IPS-15b (cell line): ENCODE measurements at regions not wholly inside any gene's neighbourhood (a gene's known extent, or its start where the extent isn't known, plus 50 kb on each side); places are given as distances from the start of the nearest gene placed in this dataset.
"Not testable (repeated sequence)": the region's sequence is repeated elsewhere in the genome, so short reads cannot be mapped to it uniquely, and the experiment has no call there.

Experiments used
- H3K27me3 ChIP-seq: one replicate; pipeline ENCODE4 v1.6.1; 2013; ENCODE audit warnings: low read length; ENCODE audit not compliant: control insufficient read depth, insufficient read depth
- H3K36me3 ChIP-seq: one replicate; pipeline ENCODE4 v1.6.1; 2013; ENCODE audit warnings: low read length; ENCODE audit not compliant: control insufficient read depth, insufficient read depth
- H3K4me1 ChIP-seq: one replicate; pipeline ENCODE4 v1.6.1; 2013; ENCODE audit warnings: mild to moderate bottlenecking, low read length; ENCODE audit not compliant: control insufficient read depth, insufficient read depth
- H3K4me3 ChIP-seq: one replicate; pipeline ENCODE4 v1.5.1; 2013; ENCODE audit warnings: low read depth, low read length
- H3K9ac ChIP-seq: one replicate; pipeline ENCODE4 v1.6.1; 2013; ENCODE audit warnings: low read depth, mild to moderate bottlenecking, low read length
- H3K9me3 ChIP-seq: one replicate; pipeline ENCODE4 v1.6.1; 2013; ENCODE audit warnings: mild to moderate bottlenecking, low read length; ENCODE audit not compliant: control insufficient read depth, insufficient read depth

- not testable (repeated sequence) for H3K9ac ChIP-seq, H3K4me3 ChIP-seq, H3K36me3 ChIP-seq, H3K9me3 ChIP-seq, H3K27me3 ChIP-seq, H3K4me1 ChIP-seq
Observed at GRCh38 chr12:59053266-59053899, 133.1 kb upstream of the LRIG3 start.

GRCh38 chr12:59046763-59047534, 126.6 kb upstream of the LRIG3 start:
- H3K9me3 ChIP-seq, result no peaks in the 10 kb centered on the region
- no peak overlapping the region for H3K4me3 ChIP-seq
- no peaks in the 10 kb centered on the region for H3K27me3 ChIP-seq
- H3K4me1 ChIP-seq, result peaks cover 9% of the 10 kb centered on the region
- no peak overlapping the region for H3K9ac ChIP-seq
- H3K36me3 ChIP-seq, result no peaks in the 10 kb centered on the region

- no peaks in the 10 kb centered on the region for H3K36me3 ChIP-seq
- H3K9me3 ChIP-seq, result no peaks in the 10 kb centered on the region
- H3K4me3 ChIP-seq, result no peak overlapping the region
- H3K9ac ChIP-seq, result no peak overlapping the region
- no peaks in the 10 kb centered on the region for H3K27me3 ChIP-seq
- H3K4me1 ChIP-seq, result peaks cover 9% of the 10 kb centered on the region
Observed at GRCh38 chr12:59044791-59045190, 124.5 kb upstream of the LRIG3 start.

GRCh38 chr12:59041241-59042121, 121.2 kb upstream of the LRIG3 start:
- Histone ChIP-seq H3K9ac (no peak overlapping the region), H3K9me3 (no peaks in the 10 kb centered on the region), H3K36me3 (no peaks in the 10 kb centered on the region), H3K4me3 (no peak overlapping the region), H3K27me3 (no peaks in the 10 kb centered on the region), H3K4me1 (peaks cover 9% of the 10 kb centered on the region)

GRCh38 chr12:59040656-59041055, 120.4 kb upstream of the LRIG3 start:
- H3K27me3 ChIP-seq, result no peaks in the 10 kb centered on the region
- H3K36me3 ChIP-seq, result no peaks in the 10 kb centered on the region
- H3K9ac ChIP-seq, result no peak overlapping the region
- peaks cover 7% of the 10 kb centered on the region for H3K4me1 ChIP-seq
- H3K9me3 ChIP-seq, result no peaks in the 10 kb centered on the region
- no peak overlapping the region for H3K4me3 ChIP-seq

GRCh38 chr12:59040043-59040442, 119.7 kb upstream of the LRIG3 start:
- Histone ChIP-seq H3K9ac (no peak overlapping the region), H3K36me3 (no peaks in the 10 kb centered on the region), H3K9me3 (no peaks in the 10 kb centered on the region), H3K27me3 (no peaks in the 10 kb centered on the region), H3K4me3 (no peak overlapping the region), H3K4me1 (peaks cover 7% of the 10 kb centered on the region)

- H3K27me3 ChIP-seq, result no peaks in the 10 kb centered on the region
- H3K36me3 ChIP-seq, result no peaks in the 10 kb centered on the region
- H3K9me3 ChIP-seq, result no peaks in the 10 kb centered on the region
- no peaks in the 10 kb centered on the region for H3K4me1 ChIP-seq
- H3K4me3 ChIP-seq, result no peak overlapping the region
- H3K9ac ChIP-seq, result no peak overlapping the region
Observed at GRCh38 chr12:59039005-59039404, 118.7 kb upstream of the LRIG3 start.

GRCh38 chr12:59036973-59037762, 116.9 kb upstream of the LRIG3 start:
- H3K9ac ChIP-seq, result no peak overlapping the region
- H3K36me3 ChIP-seq, result no peaks in the 10 kb centered on the region
- no peaks in the 10 kb centered on the region for H3K4me1 ChIP-seq
- no peak overlapping the region for H3K4me3 ChIP-seq
- H3K9me3 ChIP-seq, result no peaks in the 10 kb centered on the region
- H3K27me3 ChIP-seq, result no peaks in the 10 kb centered on the region

- H3K36me3 ChIP-seq, result no peaks in the 10 kb centered on the region
- H3K4me3 ChIP-seq, result no peak overlapping the region
- H3K4me1 ChIP-seq, result no peaks in the 10 kb centered on the region
- H3K27me3 ChIP-seq, result no peaks in the 10 kb centered on the region
- no peaks in the 10 kb centered on the region for H3K9me3 ChIP-seq
- H3K9ac ChIP-seq, result no peak overlapping the region
Observed at GRCh38 chr12:59036347-59036746, 116.0 kb upstream of the LRIG3 start.

GRCh38 chr12:59031313-59031712, 111.0 kb upstream of the LRIG3 start:
- no peaks in the 10 kb centered on the region for H3K27me3 ChIP-seq
- no peak overlapping the region for H3K9ac ChIP-seq
- no peaks in the 10 kb centered on the region for H3K9me3 ChIP-seq
- H3K4me1 ChIP-seq, result no peaks in the 10 kb centered on the region
- no peaks in the 10 kb centered on the region for H3K36me3 ChIP-seq
- no peak overlapping the region for H3K4me3 ChIP-seq

- Histone ChIP-seq H3K4me1 (no peaks in the 10 kb centered on the region), H3K4me3 (no peak overlapping the region), H3K9ac (no peak overlapping the region), H3K27me3 (no peaks in the 10 kb centered on the region), H3K9me3 (no peaks in the 10 kb centered on the region), H3K36me3 (no peaks in the 10 kb centered on the region)
Observed at GRCh38 chr12:59030415-59030814, 110.1 kb upstream of the LRIG3 start.
